ENCODE measurements at regions not wholly inside any gene's neighbourhood (a gene's known extent, or its start where the extent isn't known, plus 50 kb on each side); places are given as distances from the start of the nearest gene placed in this dataset.
"Not testable (repeated sequence)": the region's sequence is repeated elsewhere in the genome, so short reads cannot be mapped to it uniquely, and the experiment has no call there.

- TF ChIP-seq CTCF (conservative IDR thresholded peaks at IDR 0.05): no peak
- H3K27ac ChIP-seq: no peak overlapping the region
These were observed 1955.7 kb upstream of the DEFB115 start for GRCh38 chr20:29301624-29302259.

- TF ChIP-seq CTCF (conservative IDR thresholded peaks at IDR 0.05): no peak
- H3K27ac ChIP-seq: no peak overlapping the region
These were observed 1954.4 kb upstream of the DEFB115 start for GRCh38 chr20:29302979-29303644.

GRCh38 chr20:29306390-29307072, 1950.9 kb upstream of the DEFB115 start:
- no peak for TF ChIP-seq CTCF (conservative IDR thresholded peaks at IDR 0.05)
- H3K27ac ChIP-seq: no peak overlapping the region

GRCh38 chr20:29307484-29307883, 1950.0 kb upstream of the DEFB115 start:
- not testable (repeated sequence) for H3K27ac ChIP-seq

GRCh38 chr20:29308956-29309355, 1948.5 kb upstream of the DEFB115 start:
- not testable (repeated sequence) for H3K27ac ChIP-seq

- H3K27ac ChIP-seq: not testable (repeated sequence)
These were observed 1948.0 kb upstream of the DEFB115 start for GRCh38 chr20:29309481-29309880.

- H3K27ac ChIP-seq: not testable (repeated sequence)
These were observed 1946.4 kb upstream of the DEFB115 start for GRCh38 chr20:29311046-29311445.

- not testable (repeated sequence) for H3K27ac ChIP-seq
These were observed 1944.8 kb upstream of the DEFB115 start for GRCh38 chr20:29312679-29313078.

GRCh38 chr20:29313481-29313880, 1944.0 kb upstream of the DEFB115 start:
- TF ChIP-seq CTCF (conservative IDR thresholded peaks at IDR 0.05): no peak
- no peak overlapping the region for H3K27ac ChIP-seq

GRCh38 chr20:29314294-29314693, 1943.2 kb upstream of the DEFB115 start:
- TF ChIP-seq CTCF (conservative IDR thresholded peaks at IDR 0.05): no peak
- H3K27ac ChIP-seq: no peak overlapping the region

Data from VCaP (cell line).